ENCODE measurements at regions not wholly inside any gene's neighbourhood (a gene's known extent, or its start where the extent isn't known, plus 50 kb on each side); places are given as distances from the start of the nearest gene placed in this dataset.

- no TSS peak for BruUV-seq (replicated peaks)
- no peak for TF ChIP-seq CEBPB (IDR thresholded peaks at IDR 0.05; ENCODE audit: low read depth)
- TF ChIP-seq ATF3 (IDR thresholded peaks at IDR 0.05) = no peak
- TF ChIP-seq SIN3A (IDR thresholded peaks at IDR 0.05; ENCODE audit: low read depth) = no peak
- no peak for TF ChIP-seq ZNF274 (IDR thresholded peaks at IDR 0.05; ENCODE audit: low read depth, low read length)
- TF ChIP-seq CTCF (IDR thresholded peaks at IDR 0.05 in 2 of 3, conservative IDR thresholded peaks at IDR 0.05 in 1 of 3; ENCODE audit: borderline replicate concordance in 1 of 3, insufficient read depth in 1 of 3, low read depth in 2 of 3, low read length in 2 of 3) = no peak
- no peak for TF ChIP-seq JUND (IDR thresholded peaks at IDR 0.05)
- TF ChIP-seq SP1 (IDR thresholded peaks at IDR 0.05; ENCODE audit: low read depth) = no peak
- TF ChIP-seq, protein P1, sequence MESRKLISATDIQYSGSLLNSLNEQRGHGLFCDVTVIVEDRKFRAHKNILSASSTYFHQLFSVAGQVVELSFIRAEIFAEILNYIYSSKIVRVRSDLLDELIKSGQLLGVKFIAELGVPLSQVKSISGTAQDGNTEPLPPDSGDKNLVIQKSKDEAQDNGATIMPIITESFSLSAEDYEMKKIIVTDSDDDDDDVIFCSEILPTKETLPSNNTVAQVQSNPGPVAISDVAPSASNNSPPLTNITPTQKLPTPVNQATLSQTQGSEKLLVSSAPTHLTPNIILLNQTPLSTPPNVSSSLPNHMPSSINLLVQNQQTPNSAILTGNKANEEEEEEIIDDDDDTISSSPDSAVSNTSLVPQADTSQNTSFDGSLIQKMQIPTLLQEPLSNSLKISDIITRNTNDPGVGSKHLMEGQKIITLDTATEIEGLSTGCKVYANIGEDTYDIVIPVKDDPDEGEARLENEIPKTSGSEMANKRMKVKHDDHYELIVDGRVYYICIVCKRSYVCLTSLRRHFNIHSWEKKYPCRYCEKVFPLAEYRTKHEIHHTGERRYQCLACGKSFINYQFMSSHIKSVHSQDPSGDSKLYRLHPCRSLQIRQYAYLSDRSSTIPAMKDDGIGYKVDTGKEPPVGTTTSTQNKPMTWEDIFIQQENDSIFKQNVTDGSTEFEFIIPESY (IDR thresholded peaks at IDR 0.05; ENCODE audit: extremely low read depth, insufficient replicate concordance, low read length) = no peak
- TF ChIP-seq TCF7L2 (IDR thresholded peaks at IDR 0.05; ENCODE audit: borderline replicate concordance, extremely low read depth, insufficient read depth, insufficient read length) = no peak
- TF ChIP-seq POLR2A (IDR thresholded peaks at IDR 0.05; ENCODE audit: borderline replicate concordance, extremely low read depth, insufficient read depth, insufficient read length) = no peak
- TF ChIP-seq, protein P2, sequence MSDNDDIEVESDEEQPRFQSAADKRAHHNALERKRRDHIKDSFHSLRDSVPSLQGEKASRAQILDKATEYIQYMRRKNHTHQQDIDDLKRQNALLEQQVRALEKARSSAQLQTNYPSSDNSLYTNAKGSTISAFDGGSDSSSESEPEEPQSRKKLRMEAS (IDR thresholded peaks at IDR 0.05) = no peak
- no peak for ATAC-seq
- no peaks in the 10 kb centered on the region for H3K9me2 ChIP-seq (ENCODE audit: insufficient read depth)
- H3K4me3 ChIP-seq (replicated peaks in 1 of 2; ENCODE audit: low read depth in 1 of 2, low read length in 2 of 2) = no peak overlapping the region
- no peaks in the 10 kb centered on the region for H3K79me2 ChIP-seq (ENCODE audit: insufficient read depth, low read length)
- CTCF ChIA-PET = no interaction called here
- no peak for DNase-seq (ENCODE audit: low read depth, low spot score)
- no peak overlapping the region for H3K27ac ChIP-seq (ENCODE audit: low read depth, low read length)
- no peak overlapping the region for H2AFZ ChIP-seq (ENCODE audit: low read depth, low read length, poor library complexity, severe bottlenecking)
- POLR2A ChIA-PET = no interaction called here
- H3K36me3 ChIP-seq (ENCODE audit: control insufficient read depth in 1 of 2, insufficient read depth in 2 of 2, low read length in 2 of 2) = no peaks in the 10 kb centered on the region
- H3K4me1 ChIP-seq (ENCODE audit: control insufficient read depth in 1 of 2, insufficient read depth in 2 of 2, low read length in 2 of 2) = no peaks in the 10 kb centered on the region
- H3K9me3 ChIP-seq (ENCODE audit: control insufficient read depth in 1 of 2, insufficient read depth in 1 of 2, low read depth in 1 of 2, low read length in 2 of 2) = no peaks in the 10 kb centered on the region
- no peak overlapping the region for H3K4me2 ChIP-seq (ENCODE audit: low read length)
- intact Hi-C loops (cut with micrococcal nuclease) = no loop called here
- H4K20me1 ChIP-seq (ENCODE audit: insufficient read depth) = no peaks in the 10 kb centered on the region
- no peaks in the 10 kb centered on the region; the same call in 1 of the 2 replicates for H3K27me3 ChIP-seq (ENCODE audit: insufficient read depth, low read length)
- no peak overlapping the region for H3K9ac ChIP-seq (ENCODE audit: low read length)
- RAD21 ChIA-PET (ENCODE audit: low non-redundant PET in 1 of 2, low total read pairs in 2 of 2, uncharacterized antibody in 2 of 2, unreplicated experiment in 2 of 2) = no interaction called here
Observed at GRCh38 chr3:159074756-159075701, 273.2 kb downstream of the MFSD1 start.

All from HCT116 (cell line).